Dermis microvascular lymphatic vessel endothelial cell (primary cell): ENCODE measurements at regions not wholly inside any gene's neighbourhood (a gene's known extent, or its start where the extent isn't known, plus 50 kb on each side); places are given as distances from the start of the nearest gene placed in this dataset.

Experiments
- DNase-seq, 2 donors: peaks; one replicate each; pipeline versions ENCODE4 v3.0.0 to v3.0.0-alpha.2; 2010; ENCODE audit warnings: low read depth in 2 of 2

- peak; percentile 51 to 63 for DNase-seq
Observed at GRCh38 chr17:34171245-34171818, 83.8 kb upstream of the CCL2 start.

- no peak for DNase-seq
Observed at GRCh38 chr17:34172390-34172918, 82.6 kb upstream of the CCL2 start.

- no peak for DNase-seq
Observed at GRCh38 chr17:34173241-34173640, 81.8 kb upstream of the CCL2 start.

- no peak for DNase-seq
Observed at GRCh38 chr17:34174496-34174895, 80.6 kb upstream of the CCL2 start.

GRCh38 chr17:34176440-34176839, 78.6 kb upstream of the CCL2 start:
- DNase-seq = no peak

GRCh38 chr17:34177642-34178041, 77.4 kb upstream of the CCL2 start:
- peak; percentile 72 to 83 for DNase-seq

GRCh38 chr17:34178092-34178491, 77.0 kb upstream of the CCL2 start:
- DNase-seq = peak in 1 of 2 donors; percentile 33

- DNase-seq = no peak
Observed at GRCh38 chr17:34182036-34182803, 72.9 kb upstream of the CCL2 start.

- DNase-seq = no peak
Observed at GRCh38 chr17:34195987-34196386, 59.1 kb upstream of the CCL2 start.

GRCh38 chr17:34198519-34198918, 56.6 kb upstream of the CCL2 start:
- no peak for DNase-seq

- no peak for DNase-seq
Observed at GRCh38 chr17:34199454-34199853, 55.6 kb upstream of the CCL2 start.

- DNase-seq = peak; percentile 77 to 86
Observed at GRCh38 chr17:34199932-34200534, 55.1 kb upstream of the CCL2 start.

- peak in 1 of 2 donors; percentile 20 for DNase-seq
Observed at GRCh38 chr17:34201225-34201624, 53.9 kb upstream of the CCL2 start.

- no peak for DNase-seq
Observed at GRCh38 chr17:34201767-34202166, 53.3 kb upstream of the CCL2 start.

- DNase-seq = no peak
Observed at GRCh38 chr17:34203018-34203638, 52.0 kb upstream of the CCL2 start.

GRCh38 chr17:34204402-34204801, 50.7 kb upstream of the CCL2 start:
- no peak for DNase-seq
